GM12873 (cell line): ENCODE measurements at regions not wholly inside any gene's neighbourhood (a gene's known extent, or its start where the extent isn't known, plus 50 kb on each side); places are given as distances from the start of the nearest gene placed in this dataset.

Experiments
- TF ChIP-seq, protein P1 (sequence below): IDR thresholded peaks from 2 replicates; pipeline ENCODE4 v1.5.1; 2012; ENCODE audit warnings: low read depth, mild to moderate bottlenecking, moderate library complexity, low read length, control low read depth; ENCODE audit not compliant: insufficient read depth; ENCODE audit errors: missing control alignments

DNA sequence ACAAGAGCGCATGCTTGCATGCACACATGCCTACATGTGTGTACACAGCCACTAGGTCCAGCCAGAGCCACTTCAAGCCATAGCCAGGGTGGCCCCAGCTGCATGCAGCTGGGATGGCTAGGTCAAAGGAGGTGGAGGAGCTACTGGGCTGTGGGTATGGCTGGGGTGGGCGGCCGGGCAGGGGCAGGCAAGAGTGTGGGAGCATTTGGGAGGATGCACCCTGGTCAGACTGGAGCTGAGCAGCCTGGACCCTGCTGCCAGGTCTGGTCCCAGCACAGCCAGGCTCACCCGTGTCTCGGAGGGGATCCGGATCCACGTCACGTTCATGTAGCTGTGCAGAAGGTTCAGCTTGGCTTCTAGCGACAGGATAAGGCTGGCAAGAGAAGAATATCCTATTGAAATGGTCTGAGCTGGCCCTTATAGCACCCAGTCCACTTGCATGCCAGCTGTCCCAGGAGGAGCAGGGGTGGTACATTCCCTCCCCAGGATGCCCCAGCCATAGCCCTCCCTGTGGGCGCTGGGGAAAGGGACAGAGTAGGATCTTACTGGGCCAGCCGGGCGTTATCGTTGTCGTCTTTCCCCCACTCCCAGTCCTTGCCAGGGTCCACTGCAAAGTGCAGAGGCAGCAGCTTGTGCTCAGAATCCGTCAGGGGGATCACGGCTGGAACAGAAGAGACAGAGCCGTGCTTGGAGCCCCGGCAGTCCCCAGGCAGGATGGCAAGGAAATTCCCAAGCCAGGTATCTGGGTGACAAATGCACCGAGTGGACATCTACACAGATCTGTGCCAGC, 160.5 kb downstream of the KLF13 start:
- TF ChIP-seq, protein P1, sequence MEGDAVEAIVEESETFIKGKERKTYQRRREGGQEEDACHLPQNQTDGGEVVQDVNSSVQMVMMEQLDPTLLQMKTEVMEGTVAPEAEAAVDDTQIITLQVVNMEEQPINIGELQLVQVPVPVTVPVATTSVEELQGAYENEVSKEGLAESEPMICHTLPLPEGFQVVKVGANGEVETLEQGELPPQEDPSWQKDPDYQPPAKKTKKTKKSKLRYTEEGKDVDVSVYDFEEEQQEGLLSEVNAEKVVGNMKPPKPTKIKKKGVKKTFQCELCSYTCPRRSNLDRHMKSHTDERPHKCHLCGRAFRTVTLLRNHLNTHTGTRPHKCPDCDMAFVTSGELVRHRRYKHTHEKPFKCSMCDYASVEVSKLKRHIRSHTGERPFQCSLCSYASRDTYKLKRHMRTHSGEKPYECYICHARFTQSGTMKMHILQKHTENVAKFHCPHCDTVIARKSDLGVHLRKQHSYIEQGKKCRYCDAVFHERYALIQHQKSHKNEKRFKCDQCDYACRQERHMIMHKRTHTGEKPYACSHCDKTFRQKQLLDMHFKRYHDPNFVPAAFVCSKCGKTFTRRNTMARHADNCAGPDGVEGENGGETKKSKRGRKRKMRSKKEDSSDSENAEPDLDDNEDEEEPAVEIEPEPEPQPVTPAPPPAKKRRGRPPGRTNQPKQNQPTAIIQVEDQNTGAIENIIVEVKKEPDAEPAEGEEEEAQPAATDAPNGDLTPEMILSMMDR, result no peak

GRCh38 chr15:31487811-31488436, 161.3 kb downstream of the KLF13 start:
- TF ChIP-seq, protein P1, result peak; percentile 41

DNA sequence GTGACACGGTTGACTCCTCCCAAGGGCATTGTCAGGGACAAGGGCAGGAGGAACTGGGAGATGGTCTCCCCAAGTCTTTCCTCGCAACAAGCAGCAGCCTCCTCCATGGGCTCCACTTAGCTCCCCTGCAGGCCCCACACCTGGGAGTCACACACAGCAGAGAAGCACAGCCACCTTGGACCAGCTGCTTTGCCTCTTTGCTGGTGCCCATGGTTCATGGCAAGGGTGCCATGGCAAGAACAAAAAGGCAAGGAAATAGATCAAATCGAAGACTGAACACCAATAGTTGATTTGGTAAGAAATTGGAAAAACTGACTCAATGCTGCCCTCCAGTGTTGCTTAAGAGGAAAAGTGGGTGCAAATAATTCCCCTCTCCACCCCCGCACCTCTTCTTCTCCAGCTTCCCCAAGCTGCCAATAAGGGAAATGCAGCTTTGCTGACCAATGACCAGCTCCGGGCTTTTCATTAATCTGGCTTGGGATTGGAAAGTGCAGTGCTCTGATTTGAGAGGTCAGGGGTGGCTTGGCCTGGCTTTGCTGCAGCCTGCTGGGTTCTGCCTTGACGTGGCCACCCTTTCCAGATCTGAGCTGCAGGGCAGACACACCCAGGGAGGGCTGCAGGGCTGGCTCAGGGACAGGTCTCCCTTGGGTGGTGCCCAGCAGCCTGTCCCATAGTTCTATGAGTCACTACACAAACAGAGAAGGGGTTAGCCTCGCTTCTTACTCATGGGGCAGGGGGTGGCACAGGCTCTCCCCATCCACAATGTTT, 162.0 kb downstream of the KLF13 start:
- TF ChIP-seq, protein P1, result peak; percentile 84

GRCh38 chr15:31489281-31489680, 162.6 kb downstream of the KLF13 start:
- TF ChIP-seq, protein P1, result no peak

- TF ChIP-seq, protein P1, result peak; percentile 88
These were observed 163.4 kb downstream of the KLF13 start for GRCh38 chr15:31489801-31490646.

- TF ChIP-seq, protein P1, result no peak
These were observed 168.2 kb downstream of the KLF13 start for GRCh38 chr15:31494786-31495185.
